ENCODE measurements at regions not wholly inside any gene's neighbourhood (a gene's known extent, or its start where the extent isn't known, plus 50 kb on each side); places are given as distances from the start of the nearest gene placed in this dataset.

- TF ChIP-seq BACH1 (IDR thresholded peaks at IDR 0.05; ENCODE audit: low read length) (no peak), KDM5A (IDR thresholded peaks at IDR 0.05; ENCODE audit: low read length) (no peak), SIX5 (IDR thresholded peaks at IDR 0.05; ENCODE audit: low read depth, low read length) (no peak), NRF1 (IDR thresholded peaks at IDR 0.05; ENCODE audit: low read depth, low read length) (no peak), YY1 (IDR thresholded peaks at IDR 0.05; ENCODE audit: low read depth, low read length) (no peak)
Measured at GRCh38 chr5:115684513-115685037, 58.7 kb upstream of the TMED7 start (continued).
